T-helper 2 cell treated with Interferon-gamma antibody and Interleukin-4, amounts not matched to agents 5 μg/mL and 100 μg/mL, for 36 hours (primary cell): ENCODE measurements at regions not wholly inside any gene's neighbourhood (a gene's known extent, or its start where the extent isn't known, plus 50 kb on each side); places are given as distances from the start of the nearest gene placed in this dataset.

Source experiments
- DNase-seq: peaks from one replicate; pipeline ENCODE4 v3.0.0; 2021; ENCODE audit warnings: low spot score
- H3K27ac Mint-ChIP-seq: one replicate; pipeline ENCODE4 v1.8.0; 2021; ENCODE audit warnings: mild to moderate bottlenecking, mixed read lengths
- H3K27me3 Mint-ChIP-seq: one replicate; pipeline ENCODE4 v1.8.0; 2021; ENCODE audit warnings: low read depth, mixed read lengths
- H3K36me3 Mint-ChIP-seq: one replicate; pipeline ENCODE4 v1.8.0; 2021; ENCODE audit warnings: low read depth, mixed read lengths
- H3K4me1 Mint-ChIP-seq: one replicate; pipeline ENCODE4 v1.8.0; 2021; ENCODE audit warnings: low read depth, mixed read lengths
- H3K4me3 Mint-ChIP-seq: one replicate; pipeline ENCODE4 v1.8.0; 2022; ENCODE audit warnings: mild to moderate bottlenecking, moderate library complexity, mixed read lengths
- H3K9me3 Mint-ChIP-seq: one replicate; pipeline ENCODE4 v1.8.0; 2021; ENCODE audit warnings: mixed read lengths

- DNase-seq: no peak
- no peak overlapping the region for H3K4me3 Mint-ChIP-seq
Measured at GRCh38 chr2:3126171-3126910, 251.3 kb downstream of the EIPR1 start.

GRCh38 chr2:3125761-3126130 lies 251.9 kb downstream of the EIPR1 start:
- Mint-ChIP-seq H3K9me3 (no peaks in the 10 kb centered on the region), H3K27me3 (no peaks in the 10 kb centered on the region), H3K36me3 (no peaks in the 10 kb centered on the region), H3K27ac (no peak overlapping the region), H3K4me3 (no peak overlapping the region), H3K4me1 (no peaks in the 10 kb centered on the region)
- no peak for DNase-seq

More at GRCh38 chr2:3126171-3126910, 251.3 kb downstream of the EIPR1 start:
- Mint-ChIP-seq H3K27me3 (no peaks in the 10 kb centered on the region), H3K27ac (no peak overlapping the region), H3K36me3 (no peaks in the 10 kb centered on the region), H3K9me3 (no peaks in the 10 kb centered on the region), H3K4me1 (no peaks in the 10 kb centered on the region)

GRCh38 chr2:3125001-3125760 lies 252.4 kb downstream of the EIPR1 start:
- Mint-ChIP-seq H3K27me3 (no peaks in the 10 kb centered on the region), H3K4me3 (no peak overlapping the region), H3K4me1 (no peaks in the 10 kb centered on the region), H3K9me3 (no peaks in the 10 kb centered on the region), H3K36me3 (no peaks in the 10 kb centered on the region), H3K27ac (no peak overlapping the region)
- no peak for DNase-seq

GRCh38 chr2:3122525-3122924 lies 255.1 kb downstream of the EIPR1 start:
- no peaks in the 10 kb centered on the region for H3K36me3 Mint-ChIP-seq
- H3K4me1 Mint-ChIP-seq: no peaks in the 10 kb centered on the region
- no peak for DNase-seq
- no peak overlapping the region for H3K27ac Mint-ChIP-seq
- no peaks in the 10 kb centered on the region for H3K9me3 Mint-ChIP-seq
- no peak overlapping the region for H3K4me3 Mint-ChIP-seq
- H3K27me3 Mint-ChIP-seq: no peaks in the 10 kb centered on the region

GRCh38 chr2:3121601-3122000 lies 256.0 kb downstream of the EIPR1 start:
- Mint-ChIP-seq H3K27ac (no peak overlapping the region), H3K4me1 (no peaks in the 10 kb centered on the region), H3K4me3 (no peak overlapping the region), H3K27me3 (no peaks in the 10 kb centered on the region), H3K9me3 (no peaks in the 10 kb centered on the region), H3K36me3 (no peaks in the 10 kb centered on the region)
- no peak for DNase-seq

- no peak overlapping the region for H3K4me3 Mint-ChIP-seq
- H3K27me3 Mint-ChIP-seq: no peaks in the 10 kb centered on the region
- H3K27ac Mint-ChIP-seq: no peak overlapping the region
- no peaks in the 10 kb centered on the region for H3K4me1 Mint-ChIP-seq
- DNase-seq: no peak
- no peaks in the 10 kb centered on the region for H3K36me3 Mint-ChIP-seq
- no peaks in the 10 kb centered on the region for H3K9me3 Mint-ChIP-seq
Measured at GRCh38 chr2:3117650-3118216, 259.9 kb downstream of the EIPR1 start.

GRCh38 chr2:3116371-3116770 lies 261.2 kb downstream of the EIPR1 start:
- Mint-ChIP-seq H3K4me1 (no peaks in the 10 kb centered on the region), H3K27me3 (no peaks in the 10 kb centered on the region), H3K4me3 (no peak overlapping the region), H3K27ac (no peak overlapping the region), H3K36me3 (no peaks in the 10 kb centered on the region), H3K9me3 (no peaks in the 10 kb centered on the region)
- DNase-seq: no peak

- no peaks in the 10 kb centered on the region for H3K36me3 Mint-ChIP-seq
- H3K9me3 Mint-ChIP-seq: peaks cover 3% of the 10 kb centered on the region
- H3K4me1 Mint-ChIP-seq: no peaks in the 10 kb centered on the region
- DNase-seq: no peak
- H3K27me3 Mint-ChIP-seq: no peaks in the 10 kb centered on the region
- no peak overlapping the region for H3K27ac Mint-ChIP-seq
- H3K4me3 Mint-ChIP-seq: no peak overlapping the region
Measured at GRCh38 chr2:3115301-3116042, 262.1 kb downstream of the EIPR1 start.

- H3K36me3 Mint-ChIP-seq: no peaks in the 10 kb centered on the region
- H3K27me3 Mint-ChIP-seq: no peaks in the 10 kb centered on the region
- DNase-seq: no peak
- peaks cover 7% of the 10 kb centered on the region for H3K9me3 Mint-ChIP-seq
- no peak overlapping the region for H3K27ac Mint-ChIP-seq
- H3K4me3 Mint-ChIP-seq: no peak overlapping the region
- H3K4me1 Mint-ChIP-seq: no peaks in the 10 kb centered on the region
Measured at GRCh38 chr2:3114406-3115185, 263.0 kb downstream of the EIPR1 start.

- no peaks in the 10 kb centered on the region for H3K36me3 Mint-ChIP-seq
- no peaks in the 10 kb centered on the region for H3K27me3 Mint-ChIP-seq
- no peak for DNase-seq
- H3K9me3 Mint-ChIP-seq: peaks cover 7% of the 10 kb centered on the region
- H3K4me3 Mint-ChIP-seq: no peak overlapping the region
- no peaks in the 10 kb centered on the region for H3K4me1 Mint-ChIP-seq
- no peak overlapping the region for H3K27ac Mint-ChIP-seq
Measured at GRCh38 chr2:3113769-3114168, 263.8 kb downstream of the EIPR1 start.

GRCh38 chr2:3113122-3113521 lies 264.5 kb downstream of the EIPR1 start:
- Mint-ChIP-seq H3K27me3 (no peaks in the 10 kb centered on the region), H3K4me1 (no peaks in the 10 kb centered on the region), H3K27ac (no peak overlapping the region)

GRCh38 chr2:3112553-3112952 lies 265.1 kb downstream of the EIPR1 start:
- DNase-seq: no peak
- peaks cover 7% of the 10 kb centered on the region for H3K9me3 Mint-ChIP-seq
- no peaks in the 10 kb centered on the region for H3K36me3 Mint-ChIP-seq
- no peaks in the 10 kb centered on the region for H3K4me1 Mint-ChIP-seq
- H3K27me3 Mint-ChIP-seq: no peaks in the 10 kb centered on the region
- no peak overlapping the region for H3K27ac Mint-ChIP-seq
- H3K4me3 Mint-ChIP-seq: no peak overlapping the region

More at GRCh38 chr2:3113122-3113521, 264.5 kb downstream of the EIPR1 start:
- Mint-ChIP-seq H3K9me3 (peaks cover 7% of the 10 kb centered on the region), H3K36me3 (no peaks in the 10 kb centered on the region), H3K4me3 (no peak overlapping the region)
- no peak for DNase-seq

GRCh38 chr2:3112131-3112530 lies 265.5 kb downstream of the EIPR1 start:
- Mint-ChIP-seq H3K27ac (no peak overlapping the region), H3K4me3 (no peak overlapping the region), H3K36me3 (no peaks in the 10 kb centered on the region), H3K4me1 (no peaks in the 10 kb centered on the region), H3K9me3 (peaks cover 7% of the 10 kb centered on the region), H3K27me3 (no peaks in the 10 kb centered on the region)
- no peak for DNase-seq
